ENCODE measurements at regions not wholly inside any gene's neighbourhood (a gene's known extent, or its start where the extent isn't known, plus 50 kb on each side); places are given as distances from the start of the nearest gene placed in this dataset.
"Not testable (repeated sequence)": the region's sequence is repeated elsewhere in the genome, so short reads cannot be mapped to it uniquely, and the experiment has no call there.

DNA sequence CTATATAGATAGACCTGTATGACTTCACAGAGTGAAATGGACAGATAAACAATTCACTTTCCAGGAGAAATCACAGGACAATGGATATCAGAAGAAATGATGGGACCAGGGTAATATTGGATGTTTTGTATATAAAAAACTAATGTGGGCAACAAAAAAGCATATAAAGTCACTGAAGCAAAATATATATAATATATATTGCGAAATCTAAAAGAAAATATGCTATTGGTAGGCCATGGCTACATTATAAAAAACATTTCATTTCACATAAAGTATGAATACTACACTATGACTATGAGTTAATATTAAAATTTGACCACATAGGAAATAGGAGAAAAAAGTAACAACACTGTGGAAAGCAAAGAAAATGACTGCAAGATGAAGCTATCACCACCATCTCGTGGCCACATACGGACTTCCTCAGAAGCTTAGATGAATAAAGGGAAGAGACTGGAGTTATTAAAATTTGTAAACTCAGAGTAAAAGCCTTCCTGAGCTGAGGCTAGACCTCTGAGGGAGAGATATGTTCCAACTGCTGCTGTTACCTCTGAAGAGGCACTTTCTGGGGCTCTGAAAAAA is 115.8 kb downstream of the SYT15B start:
- not testable (repeated sequence) for TF ChIP-seq POLR2AphosphoS5, POLR2A (IDR thresholded peaks at IDR 0.05)
- TF ChIP-seq, protein P1, sequence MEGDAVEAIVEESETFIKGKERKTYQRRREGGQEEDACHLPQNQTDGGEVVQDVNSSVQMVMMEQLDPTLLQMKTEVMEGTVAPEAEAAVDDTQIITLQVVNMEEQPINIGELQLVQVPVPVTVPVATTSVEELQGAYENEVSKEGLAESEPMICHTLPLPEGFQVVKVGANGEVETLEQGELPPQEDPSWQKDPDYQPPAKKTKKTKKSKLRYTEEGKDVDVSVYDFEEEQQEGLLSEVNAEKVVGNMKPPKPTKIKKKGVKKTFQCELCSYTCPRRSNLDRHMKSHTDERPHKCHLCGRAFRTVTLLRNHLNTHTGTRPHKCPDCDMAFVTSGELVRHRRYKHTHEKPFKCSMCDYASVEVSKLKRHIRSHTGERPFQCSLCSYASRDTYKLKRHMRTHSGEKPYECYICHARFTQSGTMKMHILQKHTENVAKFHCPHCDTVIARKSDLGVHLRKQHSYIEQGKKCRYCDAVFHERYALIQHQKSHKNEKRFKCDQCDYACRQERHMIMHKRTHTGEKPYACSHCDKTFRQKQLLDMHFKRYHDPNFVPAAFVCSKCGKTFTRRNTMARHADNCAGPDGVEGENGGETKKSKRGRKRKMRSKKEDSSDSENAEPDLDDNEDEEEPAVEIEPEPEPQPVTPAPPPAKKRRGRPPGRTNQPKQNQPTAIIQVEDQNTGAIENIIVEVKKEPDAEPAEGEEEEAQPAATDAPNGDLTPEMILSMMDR (IDR thresholded peaks at IDR 0.05): not testable (repeated sequence)

All from breast epithelium (tissue), 3 donors.